ENCODE measurements at regions not wholly inside any gene's neighbourhood (a gene's known extent, or its start where the extent isn't known, plus 50 kb on each side); places are given as distances from the start of the nearest gene placed in this dataset.

GRCh38 chrX:39125834-39126233, 324.6 kb downstream of the MID1IP1 start:
- DNase-seq (ENCODE audit: low spot score): no peak
- TF ChIP-seq CTCF (IDR thresholded peaks at IDR 0.05; ENCODE audit: extremely low read depth, missing control alignments): no peak

GRCh38 chrX:39133971-39134370, 332.7 kb downstream of the MID1IP1 start:
- peak; percentile 42 for TF ChIP-seq CTCF (IDR thresholded peaks at IDR 0.05; ENCODE audit: extremely low read depth, missing control alignments)
- no peak for DNase-seq (ENCODE audit: low spot score)

- no peak for DNase-seq (ENCODE audit: low spot score)
- TF ChIP-seq CTCF (IDR thresholded peaks at IDR 0.05; ENCODE audit: extremely low read depth, missing control alignments): no peak
Measured at GRCh38 chrX:39137363-39137954, 336.2 kb downstream of the MID1IP1 start.

GRCh38 chrX:39140581-39140980, 339.3 kb downstream of the MID1IP1 start:
- DNase-seq (ENCODE audit: low spot score): no peak
- no peak for TF ChIP-seq CTCF (IDR thresholded peaks at IDR 0.05; ENCODE audit: extremely low read depth, missing control alignments)

- TF ChIP-seq CTCF (IDR thresholded peaks at IDR 0.05; ENCODE audit: extremely low read depth, missing control alignments): no peak
- DNase-seq (ENCODE audit: low spot score): no peak
Measured at GRCh38 chrX:39144323-39144722, 343.1 kb downstream of the MID1IP1 start.

- no peak for DNase-seq (ENCODE audit: low spot score)
- no peak for TF ChIP-seq CTCF (IDR thresholded peaks at IDR 0.05; ENCODE audit: extremely low read depth, missing control alignments)
Measured at GRCh38 chrX:39144956-39145355, 343.7 kb downstream of the MID1IP1 start.

GRCh38 chrX:39145859-39146258, 344.6 kb downstream of the MID1IP1 start:
- no peak for DNase-seq (ENCODE audit: low spot score)
- no peak for TF ChIP-seq CTCF (IDR thresholded peaks at IDR 0.05; ENCODE audit: extremely low read depth, missing control alignments)
